Naive B cell (primary cell): ENCODE measurements at regions not wholly inside any gene's neighbourhood (a gene's known extent, or its start where the extent isn't known, plus 50 kb on each side); places are given as distances from the start of the nearest gene placed in this dataset.
A peak's percentile ranks its signal among the peaks of the same experiment; 100 is the strongest.

Experiments used
- ATAC-seq, 2 donors: fragments of 150-1000 bp; cut with Tn5 transposase; 2 replicates each; pipeline ENCODE4 v1.10.0; 2021; ENCODE audit warnings: low read depth in 2 of 2, mild to moderate bottlenecking in 2 of 2, moderate library complexity in 2 of 2
- DNase-seq: peaks from one replicate; pipeline ENCODE4 v3.0.0; 2022
- H3K27ac Mint-ChIP-seq, 6 donors: one replicate each; pipeline ENCODE4 v1.8.0; 2020 to 2022; ENCODE audit warnings: mild to moderate bottlenecking in 6 of 6, mixed read lengths in 6 of 6, moderate library complexity in 5 of 6, inconsistent platforms in 2 of 6
- H3K27me3 Mint-ChIP-seq, 3 donors: one replicate each; pipeline ENCODE4 v1.8.0; 2021 to 2022; ENCODE audit warnings: mixed read lengths in 3 of 3, mild to moderate bottlenecking in 1 of 3
- H3K36me3 Mint-ChIP-seq, 2 donors: one replicate each; pipeline ENCODE4 v1.8.0; 2020 to 2022; ENCODE audit warnings: mixed read lengths in 2 of 2, inconsistent platforms in 1 of 2, mild to moderate bottlenecking in 1 of 2
- H3K4me1 Mint-ChIP-seq, 3 donors: one replicate each; pipeline ENCODE4 v1.8.0; 2020 to 2022; ENCODE audit warnings: mixed read lengths in 3 of 3, inconsistent platforms in 1 of 3, mild to moderate bottlenecking in 1 of 3, moderate library complexity in 1 of 3
- H3K4me3 Mint-ChIP-seq, 8 donors: one replicate each; pipeline ENCODE4 v1.8.0; 2020 to 2022; ENCODE audit warnings: mild to moderate bottlenecking in 8 of 8, mixed read lengths in 8 of 8, moderate library complexity in 8 of 8, inconsistent platforms in 2 of 8
- H3K9me3 Mint-ChIP-seq, 7 donors: one replicate each; pipeline ENCODE4 v1.8.0; 2020 to 2022; ENCODE audit warnings: mixed read lengths in 7 of 7, mild to moderate bottlenecking in 5 of 7, inconsistent platforms in 2 of 7, moderate library complexity in 1 of 7

DNA sequence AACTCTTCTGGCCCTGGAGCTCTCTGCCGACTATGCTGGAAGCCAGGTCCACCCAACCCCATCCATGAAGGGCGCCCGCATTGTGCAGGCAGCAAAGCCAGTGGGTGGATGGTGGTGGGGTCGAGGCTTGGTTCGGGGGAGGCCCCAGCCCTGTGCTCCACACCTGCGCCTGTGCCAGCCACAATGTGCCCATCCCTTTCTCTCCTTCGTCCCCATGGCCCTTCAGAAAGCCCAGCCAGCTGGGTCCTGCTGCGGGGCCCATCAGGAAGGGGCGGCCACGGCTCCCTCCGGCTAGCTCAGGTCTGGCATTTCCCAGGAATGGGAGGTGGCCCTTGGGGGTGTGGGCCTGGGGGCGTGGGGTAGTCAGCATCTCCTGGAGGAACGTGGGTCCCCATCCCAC lies 91.6 kb downstream of the HMX1 start:
- Mint-ChIP-seq H3K9me3 (no peaks in the 10 kb centered on the region), H3K4me3 (no peak overlapping the region), H3K4me1 (no peaks in the 10 kb centered on the region), H3K36me3 (no peaks in the 10 kb centered on the region), H3K27ac (no peak overlapping the region), H3K27me3 (no peaks in the 10 kb centered on the region)
- ATAC-seq (no peak), DNase-seq (no peak)

DNA sequence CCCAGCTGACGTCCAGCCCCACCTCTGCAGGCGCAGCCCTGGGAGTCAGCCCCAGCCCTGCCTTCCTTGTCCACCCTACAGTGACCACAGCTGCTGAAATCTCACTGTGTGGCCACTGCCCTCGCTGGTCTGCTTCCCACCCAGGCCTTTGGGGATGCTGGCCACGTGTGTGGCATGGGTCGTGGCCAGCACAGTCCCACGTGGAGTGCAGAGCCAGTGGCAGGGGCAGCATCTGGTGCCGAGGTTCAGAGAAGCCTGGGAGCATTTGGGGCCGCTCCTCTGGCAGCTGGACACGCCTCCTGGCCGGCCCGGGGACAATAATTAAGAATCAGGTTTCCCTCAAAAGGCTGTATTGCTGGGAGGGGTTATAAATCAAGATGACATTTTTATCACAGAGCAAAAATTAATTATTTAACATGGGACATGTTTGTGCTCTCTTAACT lies 92.1 kb downstream of the HMX1 start:
- Mint-ChIP-seq H3K27me3 (no peaks in the 10 kb centered on the region), H3K4me1 (no peaks in the 10 kb centered on the region), H3K9me3 (no peaks in the 10 kb centered on the region), H3K4me3 (no peak overlapping the region), H3K27ac (no peak overlapping the region), H3K36me3 (no peaks in the 10 kb centered on the region)
- no peak for ATAC-seq
- DNase-seq: no peak

DNA sequence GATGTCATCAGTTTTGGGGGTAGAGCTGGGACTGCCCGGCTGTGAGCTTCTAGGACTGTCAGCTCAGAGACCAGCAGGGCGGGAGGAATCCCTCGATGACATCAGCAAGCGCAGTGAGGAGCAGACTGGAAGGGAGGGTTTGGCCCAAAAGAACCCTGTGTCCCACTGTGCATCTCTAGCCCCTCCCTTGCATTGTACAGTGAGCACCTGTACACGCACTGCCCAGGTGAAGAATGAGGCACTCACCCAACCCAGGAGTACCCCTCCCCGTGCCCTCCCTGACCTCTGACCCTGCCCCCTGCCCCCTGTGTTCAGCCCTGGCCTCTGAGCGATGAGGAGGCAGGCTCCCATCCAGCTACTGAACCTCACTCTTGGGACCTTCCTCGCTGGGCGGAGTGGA lies 92.9 kb downstream of the HMX1 start:
- no peaks in the 10 kb centered on the region for H3K4me1 Mint-ChIP-seq
- H3K4me3 Mint-ChIP-seq: no peak overlapping the region
- DNase-seq (no peak), ATAC-seq (no peak)
- no peaks in the 10 kb centered on the region for H3K36me3 Mint-ChIP-seq
- H3K27ac Mint-ChIP-seq: no peak overlapping the region
- no peaks in the 10 kb centered on the region for H3K9me3 Mint-ChIP-seq
- H3K27me3 Mint-ChIP-seq: no peaks in the 10 kb centered on the region

DNA sequence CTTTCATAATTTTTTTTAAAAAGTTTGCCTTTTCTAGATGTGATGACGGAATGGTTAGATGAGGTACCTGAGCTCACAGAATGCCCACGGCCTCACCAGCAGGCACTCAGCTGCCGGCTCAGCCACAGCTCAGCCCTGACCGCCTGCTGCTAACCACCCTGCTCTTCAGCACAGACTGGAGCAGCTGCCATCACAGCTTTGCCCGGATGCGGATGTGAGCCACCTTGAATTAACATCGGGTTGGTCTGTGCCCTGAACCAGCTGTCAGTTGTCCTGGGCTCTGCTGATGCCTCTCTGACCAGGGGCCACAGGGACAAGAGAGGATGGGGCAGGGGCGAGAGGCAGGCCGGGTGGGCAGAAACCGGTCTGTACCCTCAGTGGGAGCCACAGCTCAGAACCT lies 93.3 kb downstream of the HMX1 start:
- Mint-ChIP-seq H3K4me3 (no peak overlapping the region), H3K9me3 (no peaks in the 10 kb centered on the region), H3K36me3 (no peaks in the 10 kb centered on the region), H3K27ac (no peak overlapping the region), H3K4me1 (no peaks in the 10 kb centered on the region), H3K27me3 (no peaks in the 10 kb centered on the region)
- DNase-seq: no peak
- ATAC-seq: no peak

DNA sequence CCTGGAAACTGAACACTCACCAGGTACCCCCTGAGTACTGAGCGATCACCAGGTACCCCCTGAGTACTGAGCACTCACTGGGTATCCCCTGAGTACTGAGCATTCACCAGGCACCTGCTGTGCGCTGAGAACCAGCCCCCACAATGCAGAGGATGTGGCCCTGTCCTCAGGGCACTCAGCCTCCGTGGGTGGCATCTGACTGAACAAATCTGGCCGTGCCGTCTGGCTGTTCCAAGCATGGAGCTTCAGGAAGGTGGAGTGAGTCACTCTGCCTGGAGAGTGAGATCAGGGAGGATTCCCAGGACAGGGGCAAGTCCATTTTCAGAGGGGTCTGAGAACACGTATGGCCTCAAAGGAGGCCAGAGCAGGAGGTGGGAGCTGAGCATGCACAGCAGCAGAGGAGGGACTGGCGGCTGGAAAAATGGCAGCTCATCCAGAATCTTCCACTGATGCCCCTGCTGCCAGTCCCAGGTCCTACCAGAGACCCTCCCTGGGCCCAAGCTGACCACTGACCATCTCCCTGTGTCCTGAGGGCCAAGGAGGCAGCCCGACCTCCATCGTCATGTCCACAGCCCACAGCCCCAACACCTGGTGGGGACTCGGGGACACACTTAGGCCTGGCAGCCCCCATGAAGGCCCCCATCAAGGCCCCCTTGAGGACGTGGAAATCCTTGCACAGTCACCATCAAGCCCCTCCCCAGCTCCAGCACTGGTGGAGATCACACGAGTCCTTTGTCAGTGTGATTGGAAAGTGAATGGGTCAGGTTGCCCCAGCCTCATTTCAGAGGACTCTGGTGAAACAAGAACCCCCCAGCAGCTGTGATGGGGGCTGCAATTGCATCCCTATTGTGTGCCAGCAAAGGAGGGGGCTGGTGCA lies 94.1 kb downstream of the HMX1 start:
- H3K27me3 Mint-ChIP-seq: no peaks in the 10 kb centered on the region
- DNase-seq: no peak
- no peaks in the 10 kb centered on the region for H3K9me3 Mint-ChIP-seq
- no peaks in the 10 kb centered on the region for H3K4me1 Mint-ChIP-seq
- no peak overlapping the region for H3K4me3 Mint-ChIP-seq
- no peak for ATAC-seq
- H3K27ac Mint-ChIP-seq: no peak overlapping the region
- H3K36me3 Mint-ChIP-seq: no peaks in the 10 kb centered on the region

DNA sequence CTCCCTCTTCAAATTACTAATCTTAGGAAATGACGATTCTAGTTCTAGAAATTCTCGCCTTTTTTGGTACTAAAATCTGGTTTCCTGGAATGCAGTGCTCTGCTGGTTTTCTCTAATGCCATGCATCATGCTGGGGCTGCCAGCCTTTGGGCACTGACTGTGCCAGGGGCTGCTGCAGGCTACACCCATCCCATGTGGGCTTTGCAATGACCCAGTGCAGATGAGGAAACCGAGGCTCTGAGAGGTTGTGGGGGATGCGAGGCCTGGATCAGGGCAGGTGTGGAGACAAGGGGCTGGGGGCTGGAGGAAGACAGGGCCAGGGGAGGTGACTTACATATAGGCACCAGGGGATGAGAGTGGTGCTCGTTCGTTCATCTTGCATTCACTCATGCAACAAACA lies 95.3 kb downstream of the HMX1 start:
- H3K4me3 Mint-ChIP-seq: no peak overlapping the region
- DNase-seq: no peak
- no peaks in the 10 kb centered on the region for H3K27me3 Mint-ChIP-seq
- no peaks in the 10 kb centered on the region for H3K4me1 Mint-ChIP-seq
- H3K36me3 Mint-ChIP-seq: no peaks in the 10 kb centered on the region
- no peak overlapping the region for H3K27ac Mint-ChIP-seq
- ATAC-seq: no peak
- no peaks in the 10 kb centered on the region for H3K9me3 Mint-ChIP-seq

DNA sequence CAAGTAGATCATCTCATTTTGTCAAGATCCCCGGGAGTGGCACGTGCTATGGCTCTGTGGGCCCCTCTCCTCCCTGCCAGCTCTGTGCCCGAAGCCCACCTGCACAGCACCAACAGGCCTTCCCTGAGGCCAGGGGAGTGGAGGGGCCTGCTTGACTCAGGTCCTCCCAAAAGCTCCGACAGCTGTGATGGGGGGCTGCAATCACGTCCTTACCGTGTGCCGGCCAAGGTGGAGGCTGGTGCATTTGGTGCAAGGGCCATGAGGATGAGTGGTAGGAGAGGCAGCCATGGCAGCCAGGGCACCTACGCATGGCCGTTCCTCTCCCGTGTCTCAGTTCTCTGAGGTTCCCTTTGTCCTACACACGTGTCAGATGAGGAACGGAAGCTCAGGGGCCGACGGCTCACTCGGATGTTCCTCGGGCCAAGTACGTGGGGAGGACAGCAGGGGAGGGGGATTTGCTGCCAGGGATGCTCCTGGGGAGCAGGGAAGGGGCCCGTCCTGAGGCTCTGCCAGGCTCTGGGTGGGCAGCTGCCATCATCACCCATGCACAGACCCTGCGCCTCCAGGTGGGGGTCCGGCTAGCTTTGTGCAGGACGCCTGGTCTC lies 95.8 kb downstream of the HMX1 start:
- ATAC-seq (no peak), DNase-seq (no peak)
- no peaks in the 10 kb centered on the region for H3K27me3 Mint-ChIP-seq
- H3K4me1 Mint-ChIP-seq: no peaks in the 10 kb centered on the region
- H3K9me3 Mint-ChIP-seq: no peaks in the 10 kb centered on the region
- H3K4me3 Mint-ChIP-seq: peak overlapping the region in 1 of 8 donors; percentile 30
- no peaks in the 10 kb centered on the region for H3K36me3 Mint-ChIP-seq
- H3K27ac Mint-ChIP-seq: no peak overlapping the region

DNA sequence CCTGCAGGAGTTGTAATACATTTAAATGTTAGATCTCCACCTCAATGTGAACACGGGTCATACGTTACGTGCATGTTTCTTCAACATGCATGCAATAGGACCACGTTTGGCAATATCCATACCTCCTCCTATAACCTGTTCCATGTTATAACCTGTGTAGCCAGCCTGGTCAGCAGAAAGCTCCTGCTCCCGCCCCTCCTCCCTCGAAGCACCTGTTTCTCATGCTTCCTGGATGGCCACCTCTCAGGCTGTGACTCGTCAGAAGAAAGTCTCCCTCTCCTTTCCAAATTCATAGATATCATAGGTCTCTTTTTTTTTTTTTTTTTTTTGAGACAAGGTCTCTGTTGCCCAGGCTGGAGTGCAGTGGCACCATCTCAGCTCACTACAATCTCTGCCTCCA lies 96.5 kb downstream of the HMX1 start:
- Mint-ChIP-seq H3K36me3 (no peaks in the 10 kb centered on the region), H3K27ac (no peak overlapping the region), H3K27me3 (no peaks in the 10 kb centered on the region), H3K4me3 (no peak overlapping the region), H3K9me3 (no peaks in the 10 kb centered on the region), H3K4me1 (no peaks in the 10 kb centered on the region)
- DNase-seq (no peak), ATAC-seq (no peak)

DNA sequence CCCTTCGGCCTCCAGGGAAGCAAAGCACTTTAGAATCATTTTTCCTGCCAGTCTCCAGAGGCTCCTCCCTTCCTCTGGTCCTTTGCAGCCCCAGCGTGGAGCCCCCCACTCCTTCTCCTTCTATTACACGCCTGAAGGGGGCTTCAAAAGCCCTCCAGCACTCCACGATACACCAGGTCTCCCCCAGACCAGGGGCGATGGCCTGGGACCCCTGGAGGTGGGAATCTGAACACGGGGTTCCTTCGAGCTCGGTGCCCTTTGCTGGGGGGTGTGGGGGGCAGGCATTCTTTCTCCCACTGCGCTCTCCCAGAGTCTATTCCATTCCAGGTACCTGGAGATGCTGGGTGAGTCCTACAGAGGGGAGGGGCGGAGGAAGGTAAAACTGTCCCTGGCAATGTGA lies 97.6 kb downstream of the HMX1 start:
- H3K4me3 Mint-ChIP-seq: no peak overlapping the region
- H3K27ac Mint-ChIP-seq: no peak overlapping the region
- no peaks in the 10 kb centered on the region for H3K27me3 Mint-ChIP-seq

DNA sequence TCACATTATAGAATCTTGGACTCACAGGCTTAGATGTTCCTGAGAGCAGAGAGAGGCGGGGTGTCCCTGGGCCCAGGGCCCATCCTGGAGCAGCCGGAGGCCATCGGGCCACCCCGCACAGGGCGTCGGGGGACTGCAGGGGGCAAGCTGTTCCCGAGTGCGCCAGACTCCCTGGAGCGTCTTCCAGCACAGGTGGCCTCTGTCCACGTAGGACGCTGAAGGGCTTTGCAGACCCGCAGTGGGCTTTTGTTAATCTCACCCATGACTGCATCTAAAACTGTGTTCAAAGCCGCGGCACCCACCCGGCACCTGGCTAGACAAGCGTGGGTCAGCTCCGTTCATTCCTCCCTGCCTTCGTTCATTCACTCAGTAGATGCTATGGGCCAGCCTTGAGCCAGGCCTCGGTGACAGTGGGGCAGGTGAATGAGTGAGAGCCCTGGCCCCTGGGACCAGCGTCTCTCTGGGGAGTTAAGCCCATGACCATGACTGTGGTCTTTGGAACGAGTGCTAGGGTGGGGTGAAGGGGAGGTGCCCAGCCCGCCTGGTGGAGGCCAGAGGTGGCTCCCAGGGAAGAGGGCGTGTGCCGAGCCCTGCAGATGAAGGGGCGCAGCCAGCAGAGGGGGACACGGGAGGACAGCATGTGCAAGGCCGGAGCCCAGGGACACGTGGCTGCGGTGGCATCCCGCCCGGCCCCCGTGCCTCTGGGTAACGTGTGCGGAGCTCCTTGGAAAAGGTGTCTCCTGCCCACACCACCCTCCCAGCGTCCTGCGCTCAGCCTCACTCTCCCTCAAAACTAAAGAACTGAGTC lies 98.3 kb downstream of the HMX1 start:
- Mint-ChIP-seq H3K9me3 (peaks cover 0 to 5% (median 0%) of the 10 kb centered on the region in 7 donors), H3K27ac (no peak overlapping the region), H3K27me3 (no peaks in the 10 kb centered on the region), H3K4me1 (peaks cover 0 to 4% (median 0%) of the 10 kb centered on the region in 3 donors), H3K4me3 (no peak overlapping the region), H3K36me3 (no peaks in the 10 kb centered on the region)
- DNase-seq (no peak), ATAC-seq (no peak)

More for the DNA sequence above, 97.6 kb downstream of the HMX1 start:
- Mint-ChIP-seq H3K4me1 (peaks cover 0 to under 1% (median 0%) of the 10 kb centered on the region in 3 donors), H3K9me3 (peaks cover 0 to under 1% (median 0%) of the 10 kb centered on the region in 7 donors), H3K36me3 (no peaks in the 10 kb centered on the region)
- ATAC-seq (no peak), DNase-seq (no peak)

DNA sequence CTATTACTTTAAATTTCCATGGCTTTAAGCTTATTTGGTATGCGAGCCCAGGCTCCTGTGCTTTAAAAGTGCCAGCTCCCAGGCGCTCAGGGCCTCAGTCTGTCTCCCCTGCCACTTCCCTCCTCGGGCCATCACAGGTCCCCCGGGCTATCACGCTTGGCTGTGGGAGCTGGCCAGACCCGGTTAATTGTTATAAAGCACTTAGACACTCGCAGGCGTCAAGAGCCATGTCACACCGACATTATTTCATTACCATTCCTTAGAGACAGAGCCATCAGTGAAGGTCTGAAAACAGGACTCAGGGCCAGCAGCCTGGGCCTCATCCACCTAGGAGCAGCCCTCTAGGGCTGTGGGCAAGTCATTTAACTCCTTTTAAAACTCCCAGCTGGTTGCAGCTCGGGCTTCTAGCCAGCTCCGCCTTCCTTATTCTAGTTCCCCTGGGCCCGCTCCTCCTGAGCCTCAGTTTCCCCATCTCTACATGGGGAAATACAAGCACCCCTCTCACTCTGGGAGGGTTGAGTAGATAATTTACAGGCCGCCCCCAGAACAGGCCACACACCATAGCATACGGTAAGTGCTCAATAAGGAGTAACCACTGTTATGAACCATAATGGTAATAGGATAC lies 99.0 kb downstream of the HMX1 start:
- no peaks in the 10 kb centered on the region for H3K27me3 Mint-ChIP-seq
- H3K27ac Mint-ChIP-seq: no peak overlapping the region
- H3K4me1 Mint-ChIP-seq: peaks cover 0 to 4% (median 0%) of the 10 kb centered on the region in 3 donors
- no peak for DNase-seq
- no peaks in the 10 kb centered on the region for H3K36me3 Mint-ChIP-seq
- H3K9me3 Mint-ChIP-seq: peaks cover 0 to 5% (median 0%) of the 10 kb centered on the region in 7 donors
- H3K4me3 Mint-ChIP-seq: no peak overlapping the region
- ATAC-seq: no peak

DNA sequence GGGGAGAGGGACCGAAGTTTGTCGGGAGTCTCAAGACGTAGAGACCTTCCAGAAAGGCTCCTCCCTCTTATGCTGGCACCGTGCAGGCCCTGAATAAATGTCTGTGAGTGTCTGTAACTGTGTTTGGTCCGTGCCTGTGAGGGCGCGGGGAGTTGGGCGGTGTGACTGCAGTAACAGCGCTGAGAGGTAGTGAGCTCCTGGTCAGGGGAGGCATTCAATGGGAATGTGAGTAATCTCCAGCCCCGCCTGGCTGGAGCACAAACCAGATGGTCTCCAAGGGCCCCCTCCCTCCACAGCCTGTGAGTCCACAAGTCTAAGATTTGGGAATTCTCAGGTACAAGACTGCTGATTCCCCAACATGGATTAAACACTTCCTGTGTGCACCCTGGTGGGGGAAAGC lies 100.0 kb downstream of the HMX1 start:
- no peak overlapping the region for H3K4me3 Mint-ChIP-seq
- DNase-seq (no peak), ATAC-seq (no peak)
- H3K4me1 Mint-ChIP-seq: peaks cover 0 to 4% (median 0%) of the 10 kb centered on the region in 3 donors
- no peaks in the 10 kb centered on the region for H3K36me3 Mint-ChIP-seq
- peaks cover 0 to 5% (median 0%) of the 10 kb centered on the region in 7 donors for H3K9me3 Mint-ChIP-seq
- no peaks in the 10 kb centered on the region for H3K27me3 Mint-ChIP-seq
- no peak overlapping the region for H3K27ac Mint-ChIP-seq

DNA sequence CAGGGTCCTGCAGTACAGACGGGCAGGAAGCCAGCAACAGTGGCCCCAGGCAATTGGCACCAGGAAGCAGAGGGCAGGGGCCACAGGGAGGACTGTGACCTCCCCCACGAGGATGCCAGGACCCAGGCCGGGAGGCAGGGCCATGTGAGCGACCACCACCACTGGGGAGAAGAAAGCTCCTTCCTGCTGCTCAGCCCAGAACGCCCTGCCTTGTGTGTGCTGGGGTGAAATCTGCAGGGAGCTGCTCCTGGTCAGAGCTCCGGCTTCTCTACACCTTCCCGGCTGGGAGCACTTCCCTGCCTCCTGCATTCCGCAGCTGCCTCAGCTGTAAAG lies 100.4 kb downstream of the HMX1 start:
- Mint-ChIP-seq H3K27me3 (no peaks in the 10 kb centered on the region), H3K27ac (no peak overlapping the region), H3K9me3 (peaks cover 0 to 5% (median 0%) of the 10 kb centered on the region in 7 donors), H3K4me3 (no peak overlapping the region), H3K36me3 (no peaks in the 10 kb centered on the region), H3K4me1 (peaks cover 0 to 4% (median 0%) of the 10 kb centered on the region in 3 donors)
- ATAC-seq (no peak), DNase-seq (no peak)
